GM19463 (cell line): ENCODE measurements at regions not wholly inside any gene's neighbourhood (a gene's known extent, or its start where the extent isn't known, plus 50 kb on each side); places are given as distances from the start of the nearest gene placed in this dataset.

Experiments used
- ATAC-seq: cut with Tn5 transposase; IDR thresholded peaks from one replicate; pipeline ENCODE4 v1.9.1; 2021; ENCODE audit warnings: mild to moderate bottlenecking, moderate library complexity; ENCODE audit not compliant: unreplicated experiment

GRCh38 chr4:189062047-189062820 is 878.4 kb upstream of the FRG1 start:
- ATAC-seq, result no peak

DNA sequence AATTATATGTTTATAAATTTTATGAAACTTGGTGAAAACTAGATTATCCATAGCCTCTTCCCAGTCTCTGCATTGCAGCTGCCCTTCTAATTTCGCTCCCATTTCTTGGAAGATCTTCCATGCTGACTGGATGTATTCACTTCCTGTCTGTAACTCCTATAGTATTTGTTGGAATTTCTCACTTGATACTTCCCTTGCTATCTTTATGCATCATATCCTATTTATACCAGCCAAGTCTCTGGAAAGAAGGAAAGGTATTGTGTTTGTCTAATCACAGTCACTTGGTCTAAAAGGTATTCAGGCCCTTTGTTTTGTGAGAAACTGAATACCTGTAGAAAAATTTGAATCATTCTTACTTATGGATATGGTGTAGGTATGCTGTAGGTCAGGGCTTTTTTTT is 870.9 kb upstream of the FRG1 start:
- no peak for ATAC-seq

- ATAC-seq, result no peak
These were observed 869.4 kb upstream of the FRG1 start for GRCh38 chr4:189071241-189071640.

DNA sequence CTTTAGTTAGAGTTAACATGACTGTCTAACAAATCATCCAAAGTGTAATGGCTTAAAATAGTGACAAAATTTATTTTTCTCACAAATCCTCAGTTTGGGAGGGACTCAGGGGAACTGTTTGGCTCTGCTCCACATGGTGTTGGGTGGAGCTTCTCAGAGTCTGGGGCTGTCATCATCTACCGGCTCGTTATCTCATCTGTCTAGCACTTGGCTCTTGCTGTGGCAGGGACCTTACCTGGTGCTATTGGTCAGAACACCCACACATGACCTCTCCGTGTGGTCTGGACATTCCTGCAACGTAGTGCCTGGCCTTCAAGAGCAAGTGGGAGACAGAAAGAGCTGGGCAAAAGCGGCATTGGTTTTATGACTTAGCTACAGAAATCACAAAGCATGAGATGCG is 866.9 kb upstream of the FRG1 start:
- ATAC-seq, result no peak

DNA sequence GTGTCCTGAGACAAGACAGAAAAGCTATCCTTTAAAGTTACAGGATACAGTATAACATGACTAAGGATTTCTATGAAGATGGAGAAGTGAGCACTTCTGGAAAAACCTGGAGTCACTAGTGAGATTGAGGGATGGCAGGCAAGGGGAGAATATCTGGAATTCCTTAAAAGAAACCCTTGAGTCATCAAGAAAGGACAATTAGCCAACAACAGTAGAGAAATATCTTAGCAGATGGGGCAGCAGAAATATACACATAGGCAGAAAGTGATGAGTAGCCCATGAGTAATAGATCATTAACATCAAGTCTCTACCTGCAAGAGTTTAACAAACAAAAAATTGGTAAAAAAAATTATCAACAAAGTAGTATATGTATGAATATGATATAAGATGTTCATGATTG is 858.8 kb upstream of the FRG1 start:
- no peak for ATAC-seq

DNA sequence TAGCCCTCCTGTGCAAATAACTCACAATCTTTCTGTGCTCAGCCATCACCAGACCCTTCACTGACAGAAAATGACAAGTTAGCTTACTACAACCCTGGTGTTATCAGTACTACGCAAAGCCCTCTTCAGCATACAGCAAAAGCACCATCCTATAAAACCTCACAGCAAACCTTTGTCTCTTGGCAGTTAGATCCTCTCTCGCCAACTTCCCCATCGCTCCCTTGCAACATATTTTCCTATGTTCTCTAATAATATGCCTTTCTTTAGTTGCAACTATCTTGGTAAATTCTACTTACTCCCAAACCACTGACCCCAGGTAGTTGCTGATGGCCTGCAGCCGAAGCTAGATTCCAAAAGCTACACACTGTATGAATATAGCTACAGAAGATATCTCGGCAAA is 856.9 kb upstream of the FRG1 start:
- no peak for ATAC-seq

DNA sequence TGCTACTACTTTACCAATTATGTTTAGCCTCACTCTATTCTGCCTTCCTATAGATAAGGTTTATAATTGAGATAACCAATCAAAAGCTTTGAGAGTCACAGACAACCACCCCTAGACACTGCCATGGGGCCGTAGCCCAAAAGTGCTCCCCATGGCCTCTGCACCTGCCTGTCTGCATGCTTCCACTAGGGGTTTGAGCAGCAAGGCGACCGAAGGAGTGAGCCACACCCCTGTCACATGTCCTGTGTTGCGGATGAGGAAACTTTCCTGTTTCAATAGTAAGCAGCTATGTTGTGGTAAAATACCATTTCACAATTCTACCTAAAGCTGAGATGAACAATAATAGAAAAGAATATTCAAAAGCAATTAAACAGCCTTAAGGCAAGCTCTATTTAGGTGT is 856.0 kb upstream of the FRG1 start:
- no peak for ATAC-seq

GRCh38 chr4:189087971-189088370 is 852.7 kb upstream of the FRG1 start:
- ATAC-seq, result no peak

- no peak for ATAC-seq
These were observed 851.9 kb upstream of the FRG1 start for GRCh38 chr4:189088780-189089179.

DNA sequence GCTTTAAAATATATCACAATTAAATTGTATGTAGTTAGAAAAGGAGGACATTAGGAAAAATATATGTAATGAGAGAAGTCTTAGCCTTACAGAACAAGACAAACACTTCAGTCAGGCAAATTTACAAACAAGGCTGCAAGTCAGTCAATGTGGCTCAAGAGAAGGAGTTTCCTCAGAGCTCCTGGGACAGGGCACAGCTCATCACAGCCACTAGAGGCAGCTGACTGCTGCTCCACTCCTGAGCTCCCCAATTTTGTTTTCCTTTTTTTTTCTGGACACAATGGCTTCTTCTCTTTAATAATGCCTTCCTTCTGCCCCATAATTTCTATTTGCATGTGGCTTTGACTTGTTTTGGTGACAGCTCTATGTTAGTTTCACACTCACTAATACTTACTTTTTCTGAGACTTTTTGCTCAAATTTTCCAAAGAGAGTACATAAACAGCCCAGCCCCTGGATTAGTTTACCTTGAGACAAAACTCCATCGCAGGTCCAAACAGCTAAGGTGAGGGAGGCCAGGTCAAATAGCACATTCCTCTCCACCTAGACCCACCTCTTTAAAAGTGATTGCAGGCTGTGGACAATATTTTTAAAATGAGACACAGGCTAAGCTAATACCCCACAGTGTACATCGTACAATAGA is 850.4 kb upstream of the FRG1 start:
- ATAC-seq, result no peak

DNA sequence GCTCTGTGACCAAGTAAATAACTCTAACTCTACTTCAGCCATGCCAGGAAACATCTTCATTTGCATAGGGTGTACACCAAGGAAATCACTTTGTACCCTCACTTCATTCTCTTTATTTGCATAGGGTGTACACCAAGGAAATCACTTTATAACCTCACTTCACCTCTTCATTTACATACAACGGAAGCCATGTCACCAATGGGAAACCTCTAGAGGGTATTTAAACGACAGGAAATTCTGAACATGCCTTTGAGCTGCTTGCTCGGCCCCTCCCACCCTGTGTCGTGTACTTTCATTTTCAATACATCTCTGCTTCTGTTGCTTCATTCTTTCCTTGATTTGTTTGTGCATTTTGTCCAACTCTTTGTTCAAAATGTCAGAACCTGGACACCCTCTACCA is 848.1 kb upstream of the FRG1 start:
- ATAC-seq, result no peak

- ATAC-seq, result no peak
These were observed 844.6 kb upstream of the FRG1 start for GRCh38 chr4:189096108-189096507.

DNA sequence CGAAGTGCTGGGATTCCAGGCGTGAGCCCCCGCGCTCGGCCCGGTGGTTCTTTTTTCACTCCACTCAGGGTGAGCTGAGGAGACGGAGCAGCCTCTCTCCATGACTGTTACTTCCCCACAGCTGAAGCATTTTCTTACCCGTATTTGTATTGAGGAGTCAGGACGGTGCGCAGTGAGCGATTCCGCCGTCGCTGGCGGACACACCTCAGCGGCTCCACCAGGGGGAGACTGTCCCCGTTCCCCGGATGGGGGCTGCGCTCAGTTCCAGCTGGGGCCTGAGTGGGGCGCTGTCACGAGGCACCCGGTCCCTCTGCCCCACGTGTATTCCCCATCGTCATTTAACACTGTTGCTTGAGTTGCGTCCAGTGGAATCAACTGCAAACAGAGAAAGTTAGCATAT is 844.0 kb upstream of the FRG1 start:
- no peak for ATAC-seq

- no peak for ATAC-seq
These were observed 841.6 kb upstream of the FRG1 start for GRCh38 chr4:189098932-189099696.

GRCh38 chr4:189113389-189113888 is 827.2 kb upstream of the FRG1 start:
- no peak for ATAC-seq

GRCh38 chr4:189117426-189117825 is 823.2 kb upstream of the FRG1 start:
- no peak for ATAC-seq

GRCh38 chr4:189121336-189121735 is 819.3 kb upstream of the FRG1 start:
- no peak for ATAC-seq

- no peak for ATAC-seq
These were observed 816.4 kb upstream of the FRG1 start for GRCh38 chr4:189124149-189124758.

DNA sequence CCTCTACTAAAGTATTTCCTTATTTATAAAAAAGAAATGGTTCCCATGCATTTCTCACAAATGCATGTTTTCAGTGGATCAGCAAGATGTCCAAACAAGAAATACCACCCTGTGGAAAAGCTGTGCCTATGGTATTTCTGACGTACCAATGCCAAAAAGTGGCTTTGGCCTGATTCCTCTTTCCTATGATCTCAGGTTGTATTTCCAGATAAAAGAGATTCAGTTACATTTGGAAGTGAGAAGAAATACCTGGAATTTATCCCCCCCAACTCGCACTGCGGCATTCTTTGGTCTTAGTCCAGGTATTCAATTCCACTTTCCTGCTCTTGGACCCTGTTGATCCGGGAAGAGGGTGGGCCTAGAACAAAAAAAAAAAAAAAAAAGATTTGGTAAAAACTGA is 815.9 kb upstream of the FRG1 start:
- ATAC-seq, result no peak

- no peak for ATAC-seq
These were observed 814.6 kb upstream of the FRG1 start for GRCh38 chr4:189126040-189126439.

- no peak for ATAC-seq
These were observed 812.3 kb upstream of the FRG1 start for GRCh38 chr4:189128341-189128740.
